HL-60 (cell line): ENCODE measurements at regions not wholly inside any gene's neighbourhood (a gene's known extent, or its start where the extent isn't known, plus 50 kb on each side); places are given as distances from the start of the nearest gene placed in this dataset.

Experiments
- DNase-seq, 2 experiments: peaks; one replicate each; pipeline ENCODE4 v3.0.0-alpha.2; 2010 to 2020; ENCODE audit warnings: low read depth in 1 of 2, low spot score in 1 of 2
- H3K27ac ChIP-seq: fragments of 250-450 bp; sonication (Bioruptor Pico); replicated peaks from 2 replicates; pipeline ENCODE4 v1.5.1; 2020; ENCODE audit warnings: mild to moderate bottlenecking, moderate library complexity
- H3K27me3 ChIP-seq: fragments of 250-450 bp; sonication (Bioruptor Pico); 2 replicates; pipeline ENCODE4 v1.5.1; 2021; ENCODE audit warnings: mild to moderate bottlenecking, moderate library complexity; ENCODE audit not compliant: insufficient read depth, poor library complexity, severe bottlenecking
- H3K4me3 ChIP-seq: replicated peaks from 2 replicates; pipeline ENCODE4 v1.5.1; 2011; ENCODE audit warnings: mild to moderate bottlenecking, control low read depth, low read length; ENCODE audit not compliant: insufficient read depth
- CTCF ChIP-seq: IDR thresholded peaks from one replicate; pipeline ENCODE4 v1.5.1; 2011; ENCODE audit warnings: low read length, control low read depth, inconsistent platforms; ENCODE audit not compliant: insufficient read depth
- GABPA ChIP-seq: IDR thresholded peaks from 2 replicates; pipeline ENCODE4 v1.6.1; 2012; ENCODE audit warnings: low read depth
- POLR2AphosphoS5 ChIP-seq: IDR thresholded peaks from 2 replicates; pipeline ENCODE4 v1.6.1; 2012; ENCODE audit warnings: low read depth
- REST ChIP-seq: IDR thresholded peaks from 2 replicates; pipeline ENCODE4 v1.6.1; 2012; ENCODE audit warnings: low read depth; ENCODE audit not compliant: insufficient replicate concordance
- SPI1 ChIP-seq: IDR thresholded peaks from 2 replicates; pipeline ENCODE4 v1.6.1; 2012; ENCODE audit warnings: low read depth, mild to moderate bottlenecking, borderline replicate concordance

- Histone ChIP-seq H3K27ac (no peak overlapping the region), H3K27me3 (no peaks in the 10 kb centered on the region), H3K4me3 (no peak overlapping the region)
- no peak for DNase-seq
- no peak for TF ChIP-seq REST
- no peak for TF ChIP-seq POLR2AphosphoS5
- TF ChIP-seq SPI1 = no peak
- no peak for TF ChIP-seq CTCF
- TF ChIP-seq GABPA = no peak
These were observed 369.4 kb downstream of the DDX10 start for GRCh38 chr11:109034339-109034696.

- Histone ChIP-seq H3K27me3 (no peaks in the 10 kb centered on the region), H3K4me3 (no peak overlapping the region), H3K27ac (no peak overlapping the region)
- TF ChIP-seq GABPA (no peak), CTCF (no peak), POLR2AphosphoS5 (no peak), SPI1 (no peak), REST (no peak)
- DNase-seq = no peak
These were observed 370.4 kb downstream of the DDX10 start for GRCh38 chr11:109035284-109035683.

- Histone ChIP-seq H3K27me3 (no peaks in the 10 kb centered on the region), H3K4me3 (no peak overlapping the region), H3K27ac (no peak overlapping the region)
- TF ChIP-seq SPI1 (no peak), REST (no peak), GABPA (no peak), CTCF (no peak), POLR2AphosphoS5 (no peak)
- no peak for DNase-seq
These were observed 371.1 kb downstream of the DDX10 start for GRCh38 chr11:109036011-109036410.
